ENCODE measurements at regions not wholly inside any gene's neighbourhood (a gene's known extent, or its start where the extent isn't known, plus 50 kb on each side); places are given as distances from the start of the nearest gene placed in this dataset.

GRCh38 chr6:76533661-76534060 is 461.2 kb upstream of the IMPG1 start:
- no peak for TF ChIP-seq CTCF (conservative IDR thresholded peaks at IDR 0.05; ENCODE audit: low read depth, low read length)
- TF ChIP-seq EZH2 (IDR thresholded peaks at IDR 0.05; ENCODE audit: borderline replicate concordance, low read depth, low read length, poor library complexity, severe bottlenecking): no peak

Measured in A673 (cell line).